ENCODE measurements at regions not wholly inside any gene's neighbourhood (a gene's known extent, or its start where the extent isn't known, plus 50 kb on each side); places are given as distances from the start of the nearest gene placed in this dataset.

GRCh38 chr14:98997526-98998205, 274.3 kb downstream of the BCL11B start:
- TF ChIP-seq POLR2AphosphoS5 (IDR thresholded peaks at IDR 0.05) (no peak), CTCF (IDR thresholded peaks at IDR 0.05) (no peak), EP300 (IDR thresholded peaks at IDR 0.05) (no peak), POLR2A (IDR thresholded peaks at IDR 0.05) (no peak)
- no peak for DNase-seq (ENCODE audit: low spot score in 2 of 2)
- Histone ChIP-seq H3K36me3 (no peaks in the 10 kb centered on the region), H3K4me3 (no peak overlapping the region), H3K27ac (no peak overlapping the region), H3K27me3 (no peaks in the 10 kb centered on the region), H3K4me1 (no peaks in the 10 kb centered on the region), H3K9me3 (no peaks in the 10 kb centered on the region)
- 91% methylated on average over 6 of the region's 6 CpGs for WGBS

GRCh38 chr14:98999345-98999744, 272.7 kb downstream of the BCL11B start:
- 80% methylated on average over 9 of the region's 9 CpGs for WGBS
- H3K9me3 ChIP-seq = no peaks in the 10 kb centered on the region
- no peak overlapping the region for H3K4me3 ChIP-seq
- H3K36me3 ChIP-seq = no peaks in the 10 kb centered on the region
- H3K4me1 ChIP-seq = no peaks in the 10 kb centered on the region
- DNase-seq (ENCODE audit: low spot score in 2 of 2) = no peak
- TF ChIP-seq EP300 (IDR thresholded peaks at IDR 0.05) (no peak), POLR2AphosphoS5 (IDR thresholded peaks at IDR 0.05) (no peak), CTCF (IDR thresholded peaks at IDR 0.05) (no peak), POLR2A (IDR thresholded peaks at IDR 0.05) (no peak)
- no peaks in the 10 kb centered on the region for H3K27me3 ChIP-seq
- H3K27ac ChIP-seq = no peak overlapping the region

- Histone ChIP-seq H3K9me3 (no peaks in the 10 kb centered on the region), H3K27me3 (no peaks in the 10 kb centered on the region), H3K27ac (no peak overlapping the region), H3K4me3 (no peak overlapping the region), H3K4me1 (no peaks in the 10 kb centered on the region), H3K36me3 (no peaks in the 10 kb centered on the region)
- TF ChIP-seq EP300 (IDR thresholded peaks at IDR 0.05) (no peak), CTCF (IDR thresholded peaks at IDR 0.05) (no peak), POLR2A (IDR thresholded peaks at IDR 0.05) (no peak), POLR2AphosphoS5 (IDR thresholded peaks at IDR 0.05) (no peak)
- no peak for DNase-seq (ENCODE audit: low spot score in 2 of 2)
- WGBS = 93% methylated on average over 11 of the region's 11 CpGs
Observed at GRCh38 chr14:98999901-99000300, 272.1 kb downstream of the BCL11B start.

- 85% methylated on average over 7 of the region's 7 CpGs for WGBS
- Histone ChIP-seq H3K27ac (no peak overlapping the region), H3K4me1 (no peaks in the 10 kb centered on the region), H3K27me3 (no peaks in the 10 kb centered on the region), H3K4me3 (no peak overlapping the region), H3K36me3 (no peaks in the 10 kb centered on the region), H3K9me3 (no peaks in the 10 kb centered on the region)
- no peak for DNase-seq (ENCODE audit: low spot score in 2 of 2)
- TF ChIP-seq CTCF (IDR thresholded peaks at IDR 0.05) = no peak
- no peak for TF ChIP-seq POLR2AphosphoS5 (IDR thresholded peaks at IDR 0.05)
- TF ChIP-seq POLR2A (IDR thresholded peaks at IDR 0.05) = no peak
- no peak for TF ChIP-seq EP300 (IDR thresholded peaks at IDR 0.05)
Observed at GRCh38 chr14:99001241-99001640, 270.8 kb downstream of the BCL11B start.

- TF ChIP-seq EP300 (IDR thresholded peaks at IDR 0.05) (no peak), POLR2A (IDR thresholded peaks at IDR 0.05) (no peak)
- H3K27me3 ChIP-seq = no peaks in the 10 kb centered on the region
- H3K9me3 ChIP-seq = no peaks in the 10 kb centered on the region
- H3K4me3 ChIP-seq = no peak overlapping the region
- H3K36me3 ChIP-seq = no peaks in the 10 kb centered on the region
- DNase-seq (ENCODE audit: low spot score in 2 of 2) = no peak
- H3K27ac ChIP-seq = no peak overlapping the region
- H3K4me1 ChIP-seq = no peaks in the 10 kb centered on the region
Observed at GRCh38 chr14:99003646-99004045, 268.4 kb downstream of the BCL11B start.

- Histone ChIP-seq H3K9me3 (no peaks in the 10 kb centered on the region), H3K36me3 (no peaks in the 10 kb centered on the region), H3K4me1 (no peaks in the 10 kb centered on the region), H3K4me3 (no peak overlapping the region), H3K27ac (no peak overlapping the region), H3K27me3 (no peaks in the 10 kb centered on the region)
- DNase-seq (ENCODE audit: low spot score in 2 of 2) = no peak
- WGBS = 71% methylated on average over 3 of the region's 3 CpGs
- TF ChIP-seq POLR2A (IDR thresholded peaks at IDR 0.05) (no peak), POLR2AphosphoS5 (IDR thresholded peaks at IDR 0.05) (no peak), EP300 (IDR thresholded peaks at IDR 0.05) (no peak), CTCF (IDR thresholded peaks at IDR 0.05) (no peak)
Observed at GRCh38 chr14:99004112-99004511, 267.9 kb downstream of the BCL11B start.

Measured in suprapubic skin (tissue), 4 donors.